ENCODE measurements at regions not wholly inside any gene's neighbourhood (a gene's known extent, or its start where the extent isn't known, plus 50 kb on each side); places are given as distances from the start of the nearest gene placed in this dataset.

GRCh38 chr1:238360474-238360873 lies 469.8 kb upstream of the ZP4 start:
- ChIA-PET POLR2A (ENCODE audit: low non-redundant PET) (no interaction called here), CTCF (no interaction called here)
- TF ChIP-seq CTCF (conservative IDR thresholded peaks at IDR 0.05; ENCODE audit: low read depth) = no peak
- DNase-seq (ENCODE audit: low spot score) = no peak
- H3K27ac ChIP-seq = no peak overlapping the region

GRCh38 chr1:238350471-238350870 lies 459.7 kb upstream of the ZP4 start:
- DNase-seq (ENCODE audit: low spot score) = no peak
- H3K27ac ChIP-seq = no peak overlapping the region
- TF ChIP-seq CTCF (conservative IDR thresholded peaks at IDR 0.05; ENCODE audit: low read depth) = no peak
- ChIA-PET POLR2A (ENCODE audit: low non-redundant PET) (no interaction called here), CTCF (no interaction called here)

- H3K27ac ChIP-seq = no peak overlapping the region
- CTCF ChIA-PET = no interaction called here
- POLR2A ChIA-PET (ENCODE audit: low non-redundant PET) = no interaction called here
- TF ChIP-seq CTCF (conservative IDR thresholded peaks at IDR 0.05; ENCODE audit: low read depth) = no peak
- no peak for DNase-seq (ENCODE audit: low spot score)
These were observed 455.6 kb upstream of the ZP4 start for GRCh38 chr1:238346340-238346739.

DNA sequence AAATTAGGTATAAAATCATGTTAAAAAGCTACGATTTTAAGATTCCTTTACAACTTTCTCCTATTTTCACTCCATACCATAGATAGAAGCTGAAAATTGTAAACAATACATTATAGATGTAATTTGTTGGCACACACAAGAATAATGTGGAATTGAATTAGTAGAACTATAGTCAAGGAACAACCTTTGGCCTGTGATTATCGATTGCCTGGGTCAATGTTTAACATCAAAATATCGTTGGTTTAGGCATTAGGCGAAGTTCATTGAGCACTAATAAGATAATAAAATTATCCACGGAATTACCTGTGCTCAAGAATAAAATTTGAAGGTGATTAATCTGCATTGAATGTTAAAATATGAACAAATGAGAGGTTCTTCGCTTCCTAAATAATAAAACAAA lies 455.1 kb upstream of the ZP4 start:
- no peak overlapping the region for H3K27ac ChIP-seq
- ChIA-PET POLR2A (ENCODE audit: low non-redundant PET) (no interaction called here), CTCF (no interaction called here)
- TF ChIP-seq CTCF (conservative IDR thresholded peaks at IDR 0.05; ENCODE audit: low read depth) = no peak
- no peak for DNase-seq (ENCODE audit: low spot score)

DNA sequence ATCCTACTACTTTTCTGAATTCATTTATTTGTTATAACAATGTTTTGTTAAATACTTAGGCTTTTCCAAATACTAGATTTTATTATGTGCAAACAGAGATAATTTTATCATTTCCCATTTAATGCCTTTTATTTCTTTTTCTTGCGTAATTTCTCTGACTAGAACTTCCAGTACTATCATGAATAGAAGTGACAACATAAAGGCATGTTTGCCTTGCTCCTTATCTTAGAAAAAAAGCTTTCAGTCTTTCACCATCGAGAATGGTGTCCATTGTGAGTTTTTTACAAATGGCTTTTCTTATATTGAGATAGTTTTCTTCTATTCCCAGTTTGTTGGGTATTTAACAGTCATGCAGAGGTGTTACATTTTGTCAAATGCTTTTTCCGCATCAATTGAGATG lies 453.1 kb upstream of the ZP4 start:
- ChIA-PET CTCF (no interaction called here), POLR2A (ENCODE audit: low non-redundant PET) (no interaction called here)
- no peak for TF ChIP-seq CTCF (conservative IDR thresholded peaks at IDR 0.05; ENCODE audit: low read depth)

DNA sequence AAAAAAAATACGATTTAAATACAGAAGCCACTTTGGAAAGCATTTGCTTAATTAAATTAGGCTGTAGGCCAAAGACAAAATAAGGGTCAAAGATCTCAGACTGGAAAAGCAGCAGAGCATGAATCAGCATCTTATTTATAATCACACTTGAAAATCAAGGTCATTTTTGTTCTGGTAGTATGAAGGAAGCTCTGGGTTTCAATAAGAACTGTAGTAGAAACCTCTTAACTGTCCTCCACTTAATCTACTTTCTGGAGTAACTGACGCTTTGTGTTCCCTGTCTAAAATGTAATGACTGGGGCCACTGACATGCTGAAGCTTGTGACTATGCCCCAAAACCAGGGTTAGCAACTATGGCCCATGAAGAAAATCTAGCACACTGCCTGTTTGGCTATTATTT lies 450.7 kb upstream of the ZP4 start:
- POLR2A ChIA-PET (ENCODE audit: low non-redundant PET) = no interaction called here
- no peak for DNase-seq (ENCODE audit: low spot score)
- CTCF ChIA-PET = no interaction called here
- TF ChIP-seq CTCF (conservative IDR thresholded peaks at IDR 0.05; ENCODE audit: low read depth) = no peak
- H3K27ac ChIP-seq = no peak overlapping the region

More for the DNA sequence above, 453.1 kb upstream of the ZP4 start:
- no peak overlapping the region for H3K27ac ChIP-seq
- DNase-seq (ENCODE audit: low spot score) = no peak

DNA sequence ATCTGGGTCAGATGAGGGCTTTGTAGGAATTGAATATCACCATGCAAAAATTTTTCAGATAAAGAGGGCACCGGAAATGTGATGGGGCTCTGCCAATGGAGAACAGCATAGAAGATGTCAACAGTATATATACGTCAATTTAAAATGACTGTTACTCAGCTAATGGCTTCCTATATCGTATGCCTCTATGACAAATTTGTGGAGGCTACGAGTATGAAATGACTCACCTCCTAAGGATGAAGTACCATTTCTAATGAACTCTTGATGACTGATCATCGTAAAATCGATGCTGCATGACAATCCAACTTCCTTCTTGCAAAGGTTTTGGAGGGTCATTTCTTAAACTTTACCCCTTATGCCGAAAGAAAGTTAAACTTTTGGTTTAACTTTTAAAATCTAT lies 450.3 kb upstream of the ZP4 start:
- ChIA-PET CTCF (no interaction called here), POLR2A (ENCODE audit: low non-redundant PET) (no interaction called here)
- H3K27ac ChIP-seq = no peak overlapping the region
- no peak for DNase-seq (ENCODE audit: low spot score)
- no peak for TF ChIP-seq CTCF (conservative IDR thresholded peaks at IDR 0.05; ENCODE audit: low read depth)

Data from RWPE1 (cell line).